MM.1S (cell line): ENCODE measurements at regions not wholly inside any gene's neighbourhood (a gene's known extent, or its start where the extent isn't known, plus 50 kb on each side); places are given as distances from the start of the nearest gene placed in this dataset.

Experiments
- DNase-seq: peaks from one replicate; pipeline ENCODE4 v3.0.0-alpha.2; 2015
- H2AFZ ChIP-seq: fragments of 300-600 bp; sonication (generic); 2 replicates; pipeline ENCODE4 v1.6.0; 2016; ENCODE audit warnings: antibody characterized with exemption, low read length
- H3F3A ChIP-seq: fragments of 300-600 bp; sonication (generic); 2 replicates; pipeline ENCODE4 v1.6.1; 2016; ENCODE audit warnings: mild to moderate bottlenecking, antibody characterized with exemption, low read length, moderate library complexity, mixed read lengths; ENCODE audit not compliant: insufficient read depth
- H3K27ac ChIP-seq: fragments of 300-600 bp; sonication (generic); 2 replicates; pipeline ENCODE4 v1.5.1; 2016; ENCODE audit warnings: mild to moderate bottlenecking, low read length
- H3K27me3 ChIP-seq: fragments of 300-600 bp; sonication (generic); replicated peaks from 2 replicates; pipeline ENCODE4 v1.6.0; 2016; ENCODE audit warnings: low read length; ENCODE audit not compliant: insufficient read depth
- H3K36me3 ChIP-seq: fragments of 300-600 bp; sonication (generic); replicated peaks from 2 replicates; pipeline ENCODE4 v1.6.1; 2016; ENCODE audit warnings: mild to moderate bottlenecking, low read length, mixed read lengths; ENCODE audit not compliant: insufficient read depth
- H3K4me1 ChIP-seq: fragments of 300-600 bp; sonication (generic); 2 replicates; pipeline ENCODE4 v1.6.1; 2016; ENCODE audit warnings: low read length, mixed read lengths
- H3K4me2 ChIP-seq: fragments of 300-600 bp; sonication (generic); 2 replicates; pipeline ENCODE4 v1.6.0; 2016; ENCODE audit warnings: low read depth, low read length
- H3K4me3 ChIP-seq: fragments of 300-600 bp; sonication (generic); 2 replicates; pipeline ENCODE4 v1.5.1; 2016; ENCODE audit warnings: low read length, mixed read lengths
- H3K79me2 ChIP-seq: fragments of 300-600 bp; sonication (generic); 2 replicates; pipeline ENCODE4 v1.6.1; 2016; ENCODE audit warnings: mixed run types, low read length, mixed read lengths
- H3K9ac ChIP-seq: fragments of 300-600 bp; sonication (generic); 2 replicates; pipeline ENCODE4 v1.6.1; 2016; ENCODE audit warnings: low read length, mixed read lengths
- H3K9me2 ChIP-seq: fragments of 300-600 bp; sonication (generic); replicated peaks from 2 replicates; pipeline ENCODE4 v1.6.1; 2016; ENCODE audit warnings: mild to moderate bottlenecking, low read length, mixed read lengths; ENCODE audit not compliant: insufficient read depth
- H3K9me3 ChIP-seq: fragments of 300-600 bp; sonication (generic); replicated peaks from 2 replicates; pipeline ENCODE4 v1.6.1; 2016; ENCODE audit warnings: mild to moderate bottlenecking, low read length, mixed read lengths; ENCODE audit not compliant: insufficient read depth
- H4K20me1 ChIP-seq: fragments of 300-600 bp; sonication (generic); 2 replicates; pipeline ENCODE4 v1.6.1; 2016; ENCODE audit warnings: mild to moderate bottlenecking, low read length, moderate library complexity, mixed read lengths; ENCODE audit not compliant: insufficient read depth
- EZH2 ChIP-seq: fragments of 300-600 bp; sonication (generic); optimal IDR thresholded peaks from 2 replicates; pipeline ENCODE3; 2017; ENCODE audit warnings: low read depth, mild to moderate bottlenecking, antibody characterized with exemption, low read length, mixed read lengths
- EZH2phosphoT487 ChIP-seq: fragments of 300-600 bp; sonication (generic); IDR thresholded peaks from 2 replicates; pipeline ENCODE4 v1.6.1; 2018; ENCODE audit warnings: antibody characterized with exemption, low read length
- TF ChIP-seq, protein P1 (sequence below): fragments of 300-600 bp; sonication (generic); IDR thresholded peaks from 2 replicates; pipeline ENCODE4 v1.5.1; 2016; ENCODE audit warnings: antibody characterized with exemption, low read length, mixed read lengths

DNA sequence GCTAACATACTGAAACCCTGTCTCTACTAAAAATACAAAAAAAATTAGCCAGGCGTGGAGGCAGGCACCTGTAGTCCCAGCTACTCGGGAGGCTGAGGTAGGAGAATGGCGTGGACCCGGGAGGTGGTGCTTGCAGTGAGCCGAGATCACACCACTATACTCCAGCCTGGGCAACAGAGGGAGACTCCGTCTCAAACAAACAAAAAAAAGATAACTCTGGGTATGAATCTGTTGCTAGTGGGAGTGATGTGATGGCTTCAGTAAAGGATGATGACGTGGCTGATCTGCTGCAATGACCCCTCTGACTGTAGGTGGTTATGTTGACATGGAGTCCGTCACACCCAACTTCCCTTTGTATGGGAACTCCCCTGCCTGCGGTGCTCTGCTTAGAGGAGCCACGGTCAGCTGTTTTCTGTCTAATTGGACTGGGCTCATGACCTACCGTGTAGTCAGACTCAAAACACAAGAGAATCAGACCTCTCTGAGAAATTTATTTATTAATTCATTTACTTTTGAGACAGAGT lies 59.1 kb upstream of the MED13L start:
- DNase-seq, result no peak
- no peak overlapping the region for H3K4me2 ChIP-seq
- TF ChIP-seq EZH2phosphoT487, result no peak
- TF ChIP-seq EZH2, result no peak
- TF ChIP-seq, protein P1, sequence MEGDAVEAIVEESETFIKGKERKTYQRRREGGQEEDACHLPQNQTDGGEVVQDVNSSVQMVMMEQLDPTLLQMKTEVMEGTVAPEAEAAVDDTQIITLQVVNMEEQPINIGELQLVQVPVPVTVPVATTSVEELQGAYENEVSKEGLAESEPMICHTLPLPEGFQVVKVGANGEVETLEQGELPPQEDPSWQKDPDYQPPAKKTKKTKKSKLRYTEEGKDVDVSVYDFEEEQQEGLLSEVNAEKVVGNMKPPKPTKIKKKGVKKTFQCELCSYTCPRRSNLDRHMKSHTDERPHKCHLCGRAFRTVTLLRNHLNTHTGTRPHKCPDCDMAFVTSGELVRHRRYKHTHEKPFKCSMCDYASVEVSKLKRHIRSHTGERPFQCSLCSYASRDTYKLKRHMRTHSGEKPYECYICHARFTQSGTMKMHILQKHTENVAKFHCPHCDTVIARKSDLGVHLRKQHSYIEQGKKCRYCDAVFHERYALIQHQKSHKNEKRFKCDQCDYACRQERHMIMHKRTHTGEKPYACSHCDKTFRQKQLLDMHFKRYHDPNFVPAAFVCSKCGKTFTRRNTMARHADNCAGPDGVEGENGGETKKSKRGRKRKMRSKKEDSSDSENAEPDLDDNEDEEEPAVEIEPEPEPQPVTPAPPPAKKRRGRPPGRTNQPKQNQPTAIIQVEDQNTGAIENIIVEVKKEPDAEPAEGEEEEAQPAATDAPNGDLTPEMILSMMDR, result no peak
- no peak overlapping the region for H3K27ac ChIP-seq
- no peaks in the 10 kb centered on the region for H3K9me3 ChIP-seq
- no peaks in the 10 kb centered on the region for H3K79me2 ChIP-seq
- no peaks in the 10 kb centered on the region for H3K9me2 ChIP-seq
- H4K20me1 ChIP-seq, result no peaks in the 10 kb centered on the region
- H3F3A ChIP-seq, result no peaks in the 10 kb centered on the region
- H3K9ac ChIP-seq, result no peak overlapping the region
- no peaks in the 10 kb centered on the region for H3K4me1 ChIP-seq
- H3K36me3 ChIP-seq, result no peaks in the 10 kb centered on the region
- H3K4me3 ChIP-seq, result no peak overlapping the region
- H2AFZ ChIP-seq, result no peak overlapping the region
- no peaks in the 10 kb centered on the region for H3K27me3 ChIP-seq

DNA sequence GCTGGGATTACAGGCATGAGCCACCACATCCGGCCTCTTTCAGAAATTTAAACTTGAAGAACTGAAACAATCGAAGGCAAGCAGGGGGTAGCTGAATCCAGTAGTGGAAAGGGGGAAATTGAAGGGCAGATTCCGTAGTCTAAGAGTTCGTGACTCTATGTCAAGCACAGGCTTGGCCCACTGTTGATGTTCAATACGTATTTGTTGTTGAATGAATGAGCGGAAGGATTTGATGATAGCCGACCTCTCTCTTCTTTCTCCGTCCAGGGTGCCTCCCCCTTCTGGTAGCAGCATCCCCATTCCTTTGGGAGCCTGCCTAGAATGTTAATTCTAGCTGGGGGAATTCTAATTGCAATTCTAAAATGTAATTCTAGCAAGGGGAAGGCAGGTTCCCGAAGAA lies 59.8 kb upstream of the MED13L start:
- Histone ChIP-seq H3K27ac (no peak overlapping the region), H3K9me2 (no peaks in the 10 kb centered on the region), H3K79me2 (no peaks in the 10 kb centered on the region), H3K36me3 (no peaks in the 10 kb centered on the region), H3F3A (no peaks in the 10 kb centered on the region), H3K4me2 (no peak overlapping the region), H3K9ac (no peak overlapping the region), H2AFZ (no peak overlapping the region), H3K9me3 (no peaks in the 10 kb centered on the region), H3K4me3 (no peak overlapping the region), H4K20me1 (no peaks in the 10 kb centered on the region), H3K27me3 (no peaks in the 10 kb centered on the region), H3K4me1 (no peaks in the 10 kb centered on the region)
- DNase-seq, result no peak
- TF ChIP-seq EZH2phosphoT487 (no peak), EZH2 (no peak)
- TF ChIP-seq, protein P1, result no peak

DNA sequence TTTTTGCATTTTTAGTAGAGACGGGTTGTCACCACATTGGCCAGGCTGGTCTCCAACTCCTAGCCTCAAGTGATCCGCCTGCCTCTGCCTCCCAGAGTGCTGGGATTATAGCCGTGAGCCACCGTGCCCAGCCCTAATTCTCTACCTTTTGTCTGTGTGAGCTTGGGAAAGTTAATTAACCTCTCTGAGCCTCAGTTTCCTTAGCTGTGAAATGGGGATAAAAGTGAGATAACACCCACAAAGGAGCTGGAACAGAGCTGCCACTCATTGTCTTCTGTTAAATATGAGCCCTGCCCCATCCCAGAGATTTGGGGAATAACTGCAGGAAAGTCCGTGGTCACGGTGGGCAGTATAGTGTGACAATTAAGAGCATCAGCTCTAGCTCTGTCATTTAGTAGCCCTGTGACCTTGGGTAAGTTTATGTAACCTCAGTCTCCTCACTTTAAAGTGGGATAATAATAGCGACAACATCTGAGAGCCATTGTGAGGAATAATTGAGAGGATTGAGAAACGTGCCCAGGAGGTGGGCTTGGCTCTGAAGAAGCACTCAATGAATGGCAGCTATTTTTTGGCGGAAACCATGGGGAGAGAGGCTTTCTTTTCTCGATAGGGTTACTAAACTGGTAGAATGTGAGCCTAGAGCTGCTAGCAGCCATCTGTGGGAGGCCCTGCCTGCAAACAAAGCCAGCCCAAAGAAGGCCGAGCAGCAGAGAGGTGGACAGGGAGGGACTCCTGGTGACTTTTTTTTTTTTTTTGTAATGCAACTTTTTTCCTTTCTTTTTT lies 60.8 kb upstream of the MED13L start:
- Histone ChIP-seq H3K9me2 (no peaks in the 10 kb centered on the region), H3K4me2 (no peak overlapping the region), H3K4me3 (no peak overlapping the region), H3K9me3 (no peaks in the 10 kb centered on the region), H3K79me2 (no peaks in the 10 kb centered on the region), H2AFZ (no peak overlapping the region), H3K9ac (no peak overlapping the region), H3K27me3 (no peaks in the 10 kb centered on the region), H4K20me1 (no peaks in the 10 kb centered on the region), H3K4me1 (no peaks in the 10 kb centered on the region), H3F3A (no peaks in the 10 kb centered on the region), H3K27ac (no peak overlapping the region), H3K36me3 (no peaks in the 10 kb centered on the region)
- TF ChIP-seq, protein P1, result no peak
- TF ChIP-seq EZH2 (no peak), EZH2phosphoT487 (no peak)
- DNase-seq, result no peak
